Lung (tissue), 11 donors: ENCODE measurements at regions not wholly inside any gene's neighbourhood (a gene's known extent, or its start where the extent isn't known, plus 50 kb on each side); places are given as distances from the start of the nearest gene placed in this dataset.

Experiments
- ATAC-seq: fragments of 200-7000 bp; cut with Tn5 transposase; one replicate; pipeline ENCODE4 v1.9.1; 2020; ENCODE audit warnings: moderate number of reproducible peaks; ENCODE audit not compliant: insufficient read depth, low FRiP score
- DNase-seq, 3 donors: peaks; one replicate each; pipeline ENCODE4 v3.0.0-alpha.2; 2013 to 2017
- H3K27ac ChIP-seq, 2 donors: one replicate each; pipeline ENCODE4 v1.5.1; 2013; ENCODE audit warnings: mild to moderate bottlenecking in 2 of 2, moderate library complexity in 2 of 2, control low read depth in 1 of 2, inconsistent platforms in 1 of 2, low read depth in 1 of 2, low read length in 1 of 2
- H3K27me3 ChIP-seq, 3 donors: one replicate each; pipeline ENCODE4 v1.5.1; 2013; ENCODE audit warnings: low read length in 2 of 3; ENCODE audit not compliant: control insufficient read depth in 3 of 3, insufficient read depth in 3 of 3
- H3K36me3 ChIP-seq, 4 donors: one replicate each; pipeline ENCODE4 v1.5.1; 2013; ENCODE audit warnings: low read length in 4 of 4, mild to moderate bottlenecking in 1 of 4, moderate library complexity in 1 of 4; ENCODE audit not compliant: control insufficient read depth in 4 of 4, insufficient read depth in 4 of 4
- H3K4me1 ChIP-seq, 5 donors: one replicate each; pipeline ENCODE4 v1.5.1; 2013; ENCODE audit warnings: low read length in 5 of 5, mild to moderate bottlenecking in 2 of 5, moderate library complexity in 1 of 5; ENCODE audit not compliant: control insufficient read depth in 5 of 5, insufficient read depth in 5 of 5
- H3K4me3 ChIP-seq: one replicate; pipeline ENCODE4 v1.5.1; 2013; ENCODE audit warnings: mild to moderate bottlenecking, control low read depth, moderate library complexity
- H3K9ac ChIP-seq, 2 donors: one replicate each; pipeline ENCODE4 v1.5.1; 2013; ENCODE audit warnings: low read length in 2 of 2, control low read depth in 1 of 2; ENCODE audit not compliant: insufficient read depth in 1 of 2
- H3K9me3 ChIP-seq, 4 donors: one replicate each; pipeline ENCODE4 v1.5.1; 2013; ENCODE audit warnings: low read length in 3 of 4, mild to moderate bottlenecking in 1 of 4, moderate library complexity in 1 of 4; ENCODE audit not compliant: control insufficient read depth in 4 of 4, insufficient read depth in 3 of 4
- WGBS, 2 donors: extraction: QIAGEN DNeasy Blood & Tissue Kit; methylation state at CpG; one replicate each; pipeline ENCODE4 v1.1.7; 2013; 5-methylcytosine and 5-hydroxymethylcytosine counted together
- TF ChIP-seq, protein P1 (sequence below): IDR thresholded peaks from 2 replicates; pipeline ENCODE4 v1.5.1; 2012; ENCODE audit warnings: mild to moderate bottlenecking; ENCODE audit errors: control extremely low read depth, extremely low read depth
- donor health status: control.
- donor health status: control.
- donor health status: Bipolar disorder and iron deficiency.
- donor health status: healthy.
- donor health status: DM: yes; HTN: yes; CAD: no.

DNA sequence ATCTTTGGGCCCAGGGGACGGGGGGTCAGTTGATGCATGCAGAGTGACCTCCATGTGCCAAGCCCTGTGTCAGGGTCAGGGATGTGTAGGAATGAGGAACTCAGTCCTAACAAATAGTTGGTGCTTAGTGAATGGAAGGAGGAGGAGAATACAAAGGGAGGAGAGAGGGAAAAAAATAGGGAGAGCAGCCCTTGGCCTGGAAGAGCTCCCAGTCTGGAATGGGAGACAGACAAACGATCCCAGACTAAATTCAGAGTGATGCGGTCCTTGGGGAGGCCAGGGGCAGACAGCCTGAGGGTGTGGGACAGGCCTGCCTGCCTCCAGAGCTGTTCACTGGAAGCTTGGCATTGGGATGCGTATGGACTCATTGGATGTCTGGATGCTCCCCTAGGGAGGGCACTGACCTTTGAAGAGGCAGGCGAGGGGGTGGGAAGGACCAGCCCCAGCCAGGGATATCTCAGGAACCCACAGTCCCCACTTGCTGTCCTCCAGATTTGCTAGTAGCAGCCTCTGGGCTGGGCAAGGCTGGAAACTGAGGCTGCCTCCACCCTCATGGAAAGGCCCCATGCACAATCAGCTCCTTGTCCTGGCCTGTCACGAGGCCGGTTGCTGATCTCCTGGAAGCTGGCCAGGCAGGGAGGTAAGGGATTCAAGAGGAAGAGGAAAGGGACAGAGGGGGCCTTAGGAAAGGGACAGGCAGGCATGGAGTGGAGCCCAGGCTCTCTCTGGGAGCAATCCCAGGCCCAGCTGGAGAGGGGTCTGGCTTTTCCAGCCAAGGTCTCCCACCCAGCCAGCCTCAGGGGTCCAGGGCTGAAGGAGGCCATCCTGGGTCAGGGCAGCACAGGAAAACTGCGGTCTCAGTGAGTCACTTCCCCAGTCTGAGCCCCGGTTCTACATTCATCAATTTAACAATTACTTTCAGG lies 69.0 kb upstream of the GGTA1 start:
- Histone ChIP-seq H3K9me3 (no peaks in the 10 kb centered on the region), H3K27me3 (no peaks in the 10 kb centered on the region), H3K4me3 (no peak overlapping the region), H3K27ac (peak overlapping the region in 1 of 2 donors; percentile 20), H3K4me1 (peaks cover 9 to 33% (median 21%) of the 10 kb centered on the region in 5 donors), H3K9ac (peak overlapping the region; percentile 8 to 59), H3K36me3 (no peaks in the 10 kb centered on the region)
- TF ChIP-seq, protein P1, sequence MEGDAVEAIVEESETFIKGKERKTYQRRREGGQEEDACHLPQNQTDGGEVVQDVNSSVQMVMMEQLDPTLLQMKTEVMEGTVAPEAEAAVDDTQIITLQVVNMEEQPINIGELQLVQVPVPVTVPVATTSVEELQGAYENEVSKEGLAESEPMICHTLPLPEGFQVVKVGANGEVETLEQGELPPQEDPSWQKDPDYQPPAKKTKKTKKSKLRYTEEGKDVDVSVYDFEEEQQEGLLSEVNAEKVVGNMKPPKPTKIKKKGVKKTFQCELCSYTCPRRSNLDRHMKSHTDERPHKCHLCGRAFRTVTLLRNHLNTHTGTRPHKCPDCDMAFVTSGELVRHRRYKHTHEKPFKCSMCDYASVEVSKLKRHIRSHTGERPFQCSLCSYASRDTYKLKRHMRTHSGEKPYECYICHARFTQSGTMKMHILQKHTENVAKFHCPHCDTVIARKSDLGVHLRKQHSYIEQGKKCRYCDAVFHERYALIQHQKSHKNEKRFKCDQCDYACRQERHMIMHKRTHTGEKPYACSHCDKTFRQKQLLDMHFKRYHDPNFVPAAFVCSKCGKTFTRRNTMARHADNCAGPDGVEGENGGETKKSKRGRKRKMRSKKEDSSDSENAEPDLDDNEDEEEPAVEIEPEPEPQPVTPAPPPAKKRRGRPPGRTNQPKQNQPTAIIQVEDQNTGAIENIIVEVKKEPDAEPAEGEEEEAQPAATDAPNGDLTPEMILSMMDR: no peak
- 54 to 68% methylated on average over 9 of the region's 9 CpGs for WGBS, 2 donors
- ATAC-seq: no peak
- DNase-seq: peak; percentile 37 to 58 (median 38)

DNA sequence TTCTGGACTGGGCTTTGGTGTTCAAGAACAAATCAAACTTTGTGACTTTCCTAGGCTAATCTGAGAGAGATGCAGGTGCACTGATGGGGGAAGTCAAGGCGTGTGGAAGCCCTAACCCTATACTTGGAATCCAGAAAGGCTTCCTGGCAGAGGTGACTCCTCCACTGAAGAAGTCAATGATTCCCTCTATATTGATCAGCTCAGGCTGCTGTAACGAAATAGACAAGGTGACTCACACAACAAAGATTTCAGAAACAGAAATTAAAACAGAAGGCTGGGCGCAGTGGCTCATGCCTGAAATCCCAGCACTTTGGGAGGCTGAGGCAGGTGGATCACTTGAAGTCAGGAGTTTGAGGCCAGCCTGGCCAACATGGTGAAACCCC lies 69.6 kb upstream of the GGTA1 start:
- WGBS, 2 donors: 80 to 89% methylated on average over 3 of the region's 3 CpGs
- no peaks in the 10 kb centered on the region for H3K27me3 ChIP-seq
- ATAC-seq: no peak

GRCh38 chr9:121572581-121572980 lies 72.9 kb upstream of the GGTA1 start:
- WGBS, 2 donors: 79 to 92% methylated on average over 7 of the region's 7 CpGs
- Histone ChIP-seq H3K27ac (no peak overlapping the region), H3K4me1 (peaks cover 9 to 24% (median 15%) of the 10 kb centered on the region in 5 donors), H3K4me3 (no peak overlapping the region), H3K36me3 (no peaks in the 10 kb centered on the region), H3K27me3 (no peaks in the 10 kb centered on the region), H3K9ac (no peak overlapping the region), H3K9me3 (no peaks in the 10 kb centered on the region)
- ATAC-seq: no peak
- no peak for DNase-seq
- TF ChIP-seq, protein P1: no peak

More for the DNA sequence above, 69.6 kb upstream of the GGTA1 start:
- Histone ChIP-seq H3K4me1 (peaks cover 9 to 33% (median 21%) of the 10 kb centered on the region in 5 donors), H3K27ac (no peak overlapping the region), H3K9ac (no peak overlapping the region), H3K4me3 (no peak overlapping the region), H3K9me3 (no peaks in the 10 kb centered on the region), H3K36me3 (no peaks in the 10 kb centered on the region)
- DNase-seq: no peak
- TF ChIP-seq, protein P1: no peak
